HG03175 (cell line): ENCODE measurements at regions not wholly inside any gene's neighbourhood (a gene's known extent, or its start where the extent isn't known, plus 50 kb on each side); places are given as distances from the start of the nearest gene placed in this dataset.
"Not testable (repeated sequence)": the region's sequence is repeated elsewhere in the genome, so short reads cannot be mapped to it uniquely, and the experiment has no call there.

Experiments used
- ATAC-seq: cut with Tn5 transposase; IDR thresholded peaks from one replicate; pipeline ENCODE4 v1.9.1; 2021; ENCODE audit warnings: mild to moderate bottlenecking, moderate library complexity; ENCODE audit not compliant: unreplicated experiment

DNA sequence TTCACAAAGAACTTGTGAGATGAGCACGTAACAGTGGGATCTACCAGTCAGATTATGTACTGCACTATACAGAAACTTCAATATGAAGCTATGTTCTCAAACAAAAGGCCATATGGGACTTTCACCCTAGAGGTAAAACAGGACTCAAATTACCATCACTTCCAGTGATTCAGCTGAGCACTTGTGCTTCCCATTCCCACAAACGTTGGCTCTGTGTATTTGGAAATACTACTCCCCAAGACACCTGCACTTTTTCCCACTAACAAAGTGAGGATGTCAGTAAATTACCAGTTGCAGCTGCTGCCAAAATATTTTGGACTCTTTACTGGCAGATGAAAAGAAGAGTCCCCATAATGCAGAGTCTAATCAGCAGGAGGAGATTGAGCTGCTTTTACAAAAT, 1570.1 kb downstream of the SI start:
- no peak for ATAC-seq

DNA sequence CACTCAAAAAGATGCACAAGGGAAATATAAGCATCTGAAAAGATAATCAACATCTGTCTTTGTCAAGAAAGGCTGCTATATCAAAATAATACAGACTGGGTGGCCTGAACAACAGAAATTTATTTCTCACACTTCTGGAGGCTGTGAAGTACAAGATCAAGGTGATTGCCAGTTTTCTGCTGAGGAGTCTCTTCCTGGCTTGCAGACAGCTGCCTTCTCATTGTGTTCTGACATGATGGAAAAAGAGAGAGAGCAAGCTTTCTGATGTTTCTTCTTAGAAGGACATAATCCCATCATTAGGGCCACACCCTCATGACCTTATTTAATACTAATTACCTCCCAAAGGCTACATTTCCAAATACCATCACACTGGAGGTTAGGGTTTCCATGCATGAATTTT, 1573.3 kb downstream of the SI start:
- ATAC-seq, result no peak

DNA sequence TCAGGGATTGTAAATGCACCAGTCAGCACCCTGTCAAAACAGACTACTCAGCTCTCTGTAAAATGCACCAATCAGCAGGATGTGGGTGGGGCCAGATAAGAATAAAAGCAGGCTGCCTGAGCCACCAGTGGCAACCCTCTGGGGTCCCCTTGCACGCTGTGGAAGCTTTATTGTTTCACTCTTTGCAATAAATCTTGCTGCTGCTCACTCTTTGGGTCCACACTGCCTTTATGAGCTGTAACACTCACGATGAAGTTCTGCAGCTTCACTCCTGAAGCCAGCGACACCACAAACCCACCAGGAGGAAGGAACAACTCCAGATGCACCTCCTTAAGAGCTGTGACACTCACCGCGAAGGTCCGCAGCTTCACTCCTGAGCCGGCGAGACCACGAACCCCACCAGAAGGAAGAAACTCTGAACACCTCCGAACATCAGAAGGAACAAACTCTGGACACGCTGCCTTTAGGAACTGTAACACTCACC, 1578.5 kb downstream of the SI start:
- ATAC-seq, result not testable (repeated sequence)

DNA sequence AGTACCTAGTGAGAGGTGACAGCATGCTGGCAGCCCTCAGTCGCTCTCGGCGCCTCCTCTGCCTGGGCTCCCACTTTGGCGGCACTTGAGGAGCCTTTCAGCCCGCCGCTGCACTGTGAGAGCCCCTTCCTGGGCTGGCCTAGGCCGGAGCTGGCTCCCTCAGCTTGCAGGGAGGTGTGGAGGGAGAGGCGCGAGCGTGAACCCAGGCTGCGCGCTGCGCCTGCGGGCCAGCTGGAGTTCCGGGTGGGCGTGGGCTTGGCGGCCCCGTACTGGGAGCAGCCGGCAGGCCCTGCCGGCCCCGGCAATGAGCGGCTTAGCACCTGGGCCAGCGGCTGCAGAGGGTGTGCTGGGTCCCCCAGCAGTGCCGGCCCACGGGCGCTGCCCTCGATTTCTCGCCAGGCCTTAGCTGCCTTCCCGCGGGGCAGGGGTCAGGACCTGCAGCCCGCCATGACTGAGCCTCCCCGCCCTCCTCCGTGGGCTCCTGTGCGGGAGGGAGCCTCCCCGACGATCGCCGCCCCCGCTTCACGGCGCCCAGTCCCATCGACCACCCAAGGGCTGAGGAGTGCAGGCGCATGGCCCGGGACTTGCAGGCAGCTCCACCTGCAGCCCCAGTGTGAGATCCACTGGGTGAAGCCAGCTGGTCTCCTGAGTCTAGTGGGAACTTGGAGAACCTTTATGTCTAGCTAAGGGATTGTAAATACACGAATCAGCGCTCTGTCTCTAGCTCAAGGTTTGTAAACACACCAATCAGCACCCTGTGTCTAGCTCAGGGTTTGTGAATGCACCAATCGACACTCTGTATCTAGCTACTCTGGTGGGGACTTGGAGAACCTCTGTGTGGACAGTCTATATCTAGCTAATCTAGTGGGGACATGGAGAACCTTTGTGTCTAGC, 1579.2 kb downstream of the SI start:
- ATAC-seq, result not testable (repeated sequence)

DNA sequence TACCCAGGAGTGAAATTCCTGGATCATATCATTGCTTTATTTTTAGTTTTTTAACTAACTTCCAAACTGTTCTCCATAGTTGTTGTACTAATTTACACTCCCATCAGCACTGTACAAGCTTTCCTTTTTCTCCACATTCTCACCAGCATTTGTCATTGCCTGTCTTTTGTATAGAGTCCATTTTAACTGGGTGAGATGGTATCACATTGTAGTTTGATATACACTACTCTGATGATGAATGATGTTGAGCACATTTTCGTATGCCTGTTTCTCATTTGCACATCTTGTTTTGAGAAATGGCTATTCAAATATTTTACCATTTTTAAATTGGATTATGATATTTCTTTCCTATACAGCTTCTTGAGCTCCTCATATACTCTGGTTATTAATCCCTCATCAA, 1586.6 kb downstream of the SI start:
- ATAC-seq, result no peak

DNA sequence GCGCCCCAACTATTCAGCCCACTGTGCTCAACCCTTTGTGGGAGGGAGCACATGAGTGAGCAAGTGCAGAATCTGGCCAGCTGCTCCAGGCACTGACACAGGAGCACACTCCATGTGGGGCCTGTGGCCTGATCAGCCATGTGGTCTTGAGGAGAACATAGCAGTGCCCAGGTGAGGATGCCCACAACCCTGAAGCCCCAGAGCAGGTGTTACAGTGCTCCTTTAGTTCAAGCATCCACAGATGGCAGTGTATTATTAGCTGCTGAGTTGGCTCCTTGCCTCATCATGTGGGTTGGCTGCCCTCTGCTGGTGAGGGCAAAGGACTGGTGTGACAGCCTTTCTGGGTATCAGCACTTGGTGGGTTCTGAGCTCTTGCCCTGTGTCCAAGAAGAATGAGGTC, 1588.2 kb downstream of the SI start:
- peak; percentile 75 for ATAC-seq

DNA sequence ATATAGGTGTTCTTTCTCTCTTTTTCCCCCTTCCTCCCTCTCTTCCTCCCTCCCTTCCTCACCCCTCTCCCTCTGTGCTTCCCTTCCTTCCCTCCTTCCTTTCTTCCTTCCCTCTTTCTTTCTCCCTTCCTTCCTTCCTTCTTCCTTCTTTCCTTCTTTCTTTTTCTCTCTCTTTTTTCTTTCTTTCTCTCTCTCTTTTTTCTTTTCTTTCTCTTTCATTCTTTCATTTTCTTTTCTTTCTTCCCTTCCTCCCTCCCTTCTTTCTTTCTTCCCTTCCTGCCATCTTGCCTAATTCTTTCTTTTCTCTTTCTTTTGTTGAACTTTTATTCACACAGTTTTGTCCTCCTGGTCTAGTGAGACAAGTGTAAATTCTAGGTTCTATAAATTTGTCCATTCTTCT, 1595.6 kb downstream of the SI start:
- no peak for ATAC-seq

DNA sequence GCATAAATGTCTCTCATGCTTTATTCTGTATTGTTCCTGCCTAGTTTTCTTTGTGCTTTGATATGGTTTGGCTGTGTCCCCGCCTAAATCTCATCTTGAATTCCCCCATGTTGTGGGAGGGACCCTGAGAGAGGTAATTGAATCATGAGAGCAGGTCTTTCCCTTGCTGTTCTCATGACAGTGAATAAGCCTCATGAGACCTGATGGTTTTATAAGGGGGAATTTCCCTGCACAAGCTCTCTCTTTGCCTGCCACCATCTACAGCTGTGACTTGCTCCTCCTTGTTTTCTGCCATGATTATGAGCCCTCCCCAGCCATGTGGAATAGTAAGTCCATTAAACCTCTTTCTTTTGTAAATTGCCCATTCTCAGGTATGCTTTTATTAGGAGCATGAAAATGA, 1596.6 kb downstream of the SI start:
- no peak for ATAC-seq

DNA sequence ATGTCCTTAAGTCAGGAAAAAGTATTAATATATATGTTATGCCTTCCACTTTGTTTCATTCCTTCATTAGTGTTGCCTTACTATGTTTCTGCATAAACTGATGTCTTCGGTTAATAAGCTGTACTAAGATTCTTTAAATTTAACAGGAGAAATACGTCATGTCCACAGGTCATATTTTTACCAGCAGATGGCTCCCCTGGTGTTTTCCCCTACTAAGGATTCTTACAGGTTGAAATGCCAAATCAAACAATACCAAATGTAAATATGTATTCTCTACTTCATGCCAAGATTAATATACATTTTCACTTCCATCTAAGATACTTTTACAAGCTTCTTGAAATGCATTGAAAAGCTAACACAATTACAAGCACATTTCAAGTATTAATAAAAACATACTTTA, 1602.1 kb downstream of the SI start:
- no peak for ATAC-seq

DNA sequence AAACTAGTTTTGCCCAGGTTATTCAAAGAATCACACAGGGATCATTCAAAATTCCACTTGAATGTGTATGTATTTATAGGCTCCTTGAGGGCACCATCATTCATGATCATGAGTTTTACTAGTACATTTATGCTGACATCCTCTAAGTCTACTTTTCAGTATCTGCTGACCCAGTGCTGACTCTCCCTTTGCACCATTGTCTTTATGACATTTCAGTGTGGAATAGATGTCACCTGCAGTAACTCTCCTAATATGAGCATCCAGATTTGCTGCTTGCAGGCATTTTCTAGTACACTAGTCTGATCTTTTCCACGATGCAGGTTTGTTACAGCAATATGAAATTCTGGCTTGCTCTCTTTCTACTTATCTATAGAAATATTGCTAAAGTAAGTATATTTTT, 1603.5 kb downstream of the SI start:
- ATAC-seq, result no peak

DNA sequence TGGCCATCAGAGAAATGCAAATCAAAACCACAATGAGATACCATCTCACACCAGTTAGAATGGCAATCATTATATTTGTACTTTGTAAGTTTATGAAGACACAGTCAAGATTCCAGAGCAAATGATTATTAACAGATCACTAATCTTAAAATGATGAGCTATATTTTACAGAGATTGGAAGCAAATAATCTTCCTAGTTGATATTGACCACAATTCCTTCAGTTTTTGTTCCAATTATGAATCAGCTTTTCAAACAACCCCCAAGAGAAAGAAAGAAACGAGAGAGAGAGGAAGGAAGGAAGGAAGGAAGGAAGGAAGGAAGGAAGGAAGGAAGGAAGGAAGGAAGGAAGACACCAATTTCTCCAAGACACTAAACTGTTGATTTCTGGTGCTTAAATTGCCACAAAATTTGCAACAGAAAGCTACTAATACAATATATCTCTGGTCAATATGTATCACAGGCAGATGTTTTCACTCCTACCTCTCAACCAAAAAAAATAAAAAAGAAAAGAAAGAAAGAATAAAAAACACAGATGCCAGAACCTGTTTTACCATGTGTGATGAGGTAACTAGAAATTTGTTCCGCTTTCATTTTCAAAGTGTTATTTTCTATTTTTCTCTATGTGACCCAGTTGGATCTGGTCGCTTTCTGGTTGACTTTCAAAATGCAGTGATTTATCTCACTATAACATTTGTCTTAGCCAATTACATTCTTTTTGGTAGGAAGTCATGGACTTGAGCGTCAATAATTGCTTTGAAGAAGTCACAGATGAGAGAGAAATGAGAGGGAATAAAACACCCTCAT, 1609.6 kb downstream of the SI start:
- ATAC-seq, result no peak

DNA sequence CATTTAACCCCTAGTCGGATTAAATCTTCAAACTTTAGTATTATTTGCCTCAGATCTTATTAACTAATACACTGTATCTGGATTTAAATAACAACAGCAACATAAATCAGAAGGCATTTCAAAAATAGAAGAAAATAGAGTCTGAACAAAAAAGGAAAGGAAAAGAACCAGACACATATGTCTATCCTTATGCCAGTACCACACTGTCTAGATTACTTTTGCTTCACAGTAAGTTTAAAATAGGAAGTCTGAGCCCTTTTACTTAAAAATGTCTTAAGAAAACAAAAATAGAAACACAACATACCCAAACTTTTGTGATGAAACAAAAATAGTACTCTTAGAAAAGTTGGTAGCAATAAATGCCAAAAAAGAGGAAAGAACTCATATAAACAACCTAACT, 1615.8 kb downstream of the SI start:
- ATAC-seq, result no peak

DNA sequence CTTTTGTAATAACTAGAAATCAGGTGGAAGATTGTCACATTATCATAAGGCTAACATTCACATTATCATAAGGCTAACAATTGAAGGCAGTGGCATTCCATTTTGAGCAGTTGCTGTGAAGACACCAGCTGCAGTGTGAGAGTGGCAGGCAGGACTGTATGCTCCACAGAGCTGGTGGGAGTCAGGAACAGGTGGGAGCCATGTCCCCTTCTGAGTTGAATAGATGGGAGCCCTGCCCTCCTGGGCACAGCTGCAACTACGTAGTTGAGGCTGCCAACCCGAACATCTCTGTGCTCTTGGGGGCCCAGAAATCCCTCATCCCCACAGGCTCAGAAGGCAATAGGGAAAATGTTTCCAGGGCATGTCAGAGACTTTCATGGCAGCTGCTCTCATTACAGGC, 1627.6 kb downstream of the SI start:
- ATAC-seq, result no peak

DNA sequence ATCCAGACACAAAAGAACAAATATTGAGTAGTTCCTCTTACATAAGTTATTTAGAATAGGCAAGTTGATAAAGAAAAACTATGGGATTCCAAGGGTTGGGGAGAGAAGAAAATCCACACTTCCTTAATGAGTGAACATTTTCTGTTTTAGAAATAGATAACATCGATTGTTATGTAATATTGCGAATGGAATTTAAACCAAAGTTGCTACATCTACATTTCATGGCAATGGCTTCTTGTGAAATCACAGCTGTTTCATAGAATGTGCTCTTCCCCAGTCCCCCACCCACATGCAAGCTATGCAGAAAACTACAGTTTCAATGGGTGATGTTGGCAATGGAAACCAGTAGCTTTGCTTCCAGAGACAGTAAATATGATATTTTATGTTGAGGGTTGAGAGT, 1639.5 kb downstream of the SI start:
- ATAC-seq, result no peak

DNA sequence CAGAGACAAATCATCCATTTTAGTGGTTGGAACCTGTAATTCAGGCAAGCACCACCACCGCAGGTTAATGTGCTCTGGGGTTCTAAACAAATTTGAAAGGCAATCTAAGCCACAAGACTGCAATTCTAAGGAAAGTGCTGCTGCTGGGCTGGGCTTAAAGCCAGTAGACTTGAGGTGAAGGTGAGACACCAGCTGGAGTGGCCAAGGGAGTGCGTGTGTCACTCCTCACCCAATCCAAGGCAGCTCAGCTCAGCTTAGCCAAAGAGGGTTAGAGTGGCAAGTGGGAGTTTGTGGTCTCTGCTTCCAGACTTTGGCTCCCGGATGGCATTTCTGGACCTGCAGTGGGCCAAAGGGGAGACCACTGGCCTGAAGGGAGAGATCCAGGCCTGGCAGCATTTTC, 1655.6 kb downstream of the SI start:
- no peak for ATAC-seq

DNA sequence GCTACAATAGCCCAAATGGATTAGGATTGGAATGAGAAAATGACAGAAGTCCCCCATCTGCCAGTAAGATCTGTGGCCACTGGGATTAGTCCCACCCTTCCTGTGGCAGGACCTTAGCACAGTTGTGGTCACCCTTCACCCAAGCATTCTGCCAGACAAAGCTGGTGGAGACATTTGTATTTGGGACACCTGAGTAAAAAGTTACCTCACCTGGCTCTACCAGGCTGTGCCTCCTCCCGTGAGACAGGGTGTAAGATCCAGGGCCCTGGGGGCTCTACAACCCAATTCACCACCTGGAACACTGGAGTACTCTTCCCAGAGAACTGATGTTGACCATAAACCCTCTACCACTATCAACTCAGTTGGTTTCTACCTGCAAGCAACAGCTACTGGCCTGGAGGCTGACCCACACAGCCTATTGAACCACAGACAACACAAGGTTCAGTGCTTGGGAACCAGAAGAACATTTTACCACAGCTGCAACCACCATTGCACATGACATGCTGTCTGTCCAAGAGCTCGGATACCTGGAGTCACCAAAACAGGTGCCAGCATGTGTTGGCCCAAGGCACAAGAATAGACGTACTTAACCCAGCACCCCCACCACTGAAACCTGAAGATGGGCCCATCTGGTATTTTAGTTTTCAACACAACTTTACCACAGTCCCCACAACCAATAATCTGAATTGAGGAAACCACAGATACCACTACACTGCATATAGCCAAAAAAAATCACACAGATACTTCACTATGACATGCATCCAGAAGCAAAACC, 1686.7 kb downstream of the SI start:
- no peak for ATAC-seq

DNA sequence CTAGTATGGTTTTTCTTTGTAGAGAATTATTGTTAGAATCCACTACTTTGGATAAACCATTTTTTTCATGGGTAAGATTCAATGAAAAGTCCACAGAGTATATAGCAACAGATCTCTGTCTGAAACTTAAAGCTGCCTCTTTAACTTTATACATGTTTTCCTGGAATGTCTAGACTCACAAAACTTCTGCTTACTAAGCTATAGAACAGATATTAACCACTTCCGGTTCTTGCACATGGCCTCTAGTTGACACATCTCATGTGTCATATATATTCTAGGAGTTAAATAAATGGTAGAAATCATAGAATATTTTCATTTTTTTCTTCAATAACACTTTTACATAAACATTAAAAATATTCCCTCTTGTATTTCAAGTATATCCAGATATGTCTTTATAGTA, 1693.9 kb downstream of the SI start:
- ATAC-seq, result no peak

DNA sequence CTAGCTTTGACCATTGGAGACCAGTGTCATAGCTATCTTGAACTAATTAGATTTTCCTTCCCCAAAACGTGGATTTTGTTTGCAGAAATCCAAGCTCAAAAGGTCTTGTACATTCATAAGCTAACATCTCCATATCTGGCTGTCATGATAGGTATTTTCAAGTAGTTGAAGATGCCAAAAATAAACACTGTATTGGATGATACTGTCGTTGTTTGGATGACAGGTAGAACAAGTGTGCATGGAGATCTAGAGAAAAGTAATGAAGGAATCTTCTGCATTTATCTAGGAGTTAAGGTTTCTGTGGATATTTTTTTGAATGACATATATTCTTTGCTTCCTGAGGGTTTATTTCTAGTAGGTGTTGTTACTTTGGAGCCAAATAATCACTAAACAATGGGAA, 1696.1 kb downstream of the SI start:
- no peak for ATAC-seq

DNA sequence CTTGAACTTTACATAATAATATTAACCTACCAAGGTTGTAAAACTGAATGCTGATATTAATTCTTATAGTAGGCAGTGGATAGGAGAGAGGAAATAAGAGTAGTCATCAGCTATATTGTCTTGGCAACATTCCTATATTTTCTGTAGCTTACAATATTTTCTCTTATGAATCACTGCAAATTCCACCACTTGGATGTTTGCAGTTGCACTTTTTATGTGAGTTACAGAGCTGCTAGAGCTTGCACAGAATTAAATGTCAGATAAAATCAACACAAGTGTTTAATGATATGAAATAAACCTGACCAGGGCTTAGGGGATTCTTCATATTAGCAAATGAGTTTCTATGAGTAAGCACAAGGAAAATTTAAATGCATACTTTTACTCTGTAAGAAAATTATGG, 1710.1 kb downstream of the SI start:
- ATAC-seq, result no peak

DNA sequence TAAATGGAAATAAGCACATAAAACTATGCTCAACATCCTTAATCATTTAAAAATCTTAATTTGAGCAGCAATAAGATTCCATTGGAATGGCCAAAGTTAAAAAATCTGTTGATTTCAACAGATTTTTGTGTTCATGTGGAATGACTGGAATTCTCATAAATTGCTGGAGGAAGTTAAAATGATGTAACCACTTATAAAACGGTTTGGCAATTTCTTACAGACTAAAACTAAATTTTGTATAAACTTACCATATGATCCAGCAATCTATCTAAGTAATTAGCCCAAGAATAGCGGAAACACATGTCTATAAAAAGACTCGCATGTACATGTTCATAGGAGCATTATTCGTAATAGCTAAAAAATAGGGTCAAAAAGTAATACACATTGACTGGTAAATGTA, 1713.6 kb downstream of the SI start:
- no peak for ATAC-seq

DNA sequence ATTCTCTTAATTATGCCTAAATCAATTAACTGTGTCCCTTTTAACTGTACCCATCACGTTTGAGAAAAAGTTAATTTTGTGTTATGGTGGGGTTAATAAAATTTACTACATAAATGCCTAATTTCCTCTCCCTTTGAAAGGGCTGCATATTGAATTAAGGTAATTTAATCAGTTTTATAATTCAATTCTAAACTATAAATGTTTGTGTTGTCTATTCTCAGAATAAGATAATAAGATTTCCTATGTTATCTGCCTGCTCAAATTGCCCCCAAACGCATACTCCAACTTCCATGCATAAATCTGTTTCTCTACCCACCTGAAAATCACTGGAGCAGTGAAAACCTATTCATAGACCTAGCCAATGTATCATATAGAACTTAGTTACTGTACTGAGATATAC, 1716.1 kb downstream of the SI start:
- no peak for ATAC-seq
